ENCODE measurements at regions not wholly inside any gene's neighbourhood (a gene's known extent, or its start where the extent isn't known, plus 50 kb on each side); places are given as distances from the start of the nearest gene placed in this dataset.

GRCh38 chr7:116355424-116355765, 144.1 kb upstream of the CAV2 start:
- Histone ChIP-seq H3K9me3 (no peaks in the 10 kb centered on the region), H3K27ac (peak overlapping the region; percentile 52 to 75 (median 64)), H3K4me3 (peak overlapping the region in 3 of 4 donors; percentile 12 to 17 (median 15)), H3K27me3 (no peaks in the 10 kb centered on the region), H3K36me3 (no peaks in the 10 kb centered on the region), H3K4me1 (peaks cover 29 to 48% of the 10 kb centered on the region in 2 donors)
- in situ Hi-C loops (cut with MboI; ENCODE audit: low sequenced_read_pairs in 4 of 4) (no loop called here), intact Hi-C loops (cut with DNase I; ENCODE audit: low total_unique reads) (no loop called here)
- DNase-seq (no peak), ATAC-seq (no peak)
- no peak for TF ChIP-seq POLR2A (IDR thresholded peaks at IDR 0.05)
- TF ChIP-seq CTCF (IDR thresholded peaks at IDR 0.05 in 4 of 5, conservative IDR thresholded peaks at IDR 0.05 in 1 of 5) = no peak

DNA sequence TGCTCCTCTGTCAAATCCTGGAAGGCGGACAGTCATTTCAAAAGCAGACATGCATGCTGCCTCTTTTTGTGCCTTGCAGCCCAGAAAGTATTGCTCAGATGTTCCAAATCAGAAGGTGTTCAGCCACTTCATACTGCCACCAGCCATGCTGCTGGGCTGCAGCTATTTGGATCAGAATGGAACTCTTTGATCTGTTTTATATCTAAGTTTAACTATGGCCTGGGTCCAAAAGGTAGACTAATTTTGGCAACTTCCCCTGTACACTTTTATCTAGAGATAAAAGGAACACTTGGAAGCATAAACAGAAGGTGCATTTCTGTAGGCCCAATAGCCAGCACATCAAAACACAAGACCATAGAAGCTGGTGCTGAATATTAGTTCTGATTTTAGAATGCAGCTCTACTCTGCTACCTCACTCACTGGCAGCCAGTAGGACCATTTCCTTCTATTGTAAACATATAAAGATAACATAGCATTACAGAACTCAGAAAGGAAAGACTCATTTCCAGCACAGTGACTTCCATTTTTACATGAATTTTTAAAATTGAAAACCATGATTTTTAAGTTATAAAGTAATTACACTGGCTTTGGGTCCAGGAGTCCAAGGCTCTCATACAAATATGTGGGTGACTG, 143.1 kb upstream of the CAV2 start:
- peak overlapping the region in 3 of 4 donors; percentile 52 to 75 (median 69) for H3K27ac ChIP-seq
- intact Hi-C loops (cut with DNase I; ENCODE audit: low total_unique reads) = no loop called here
- H3K27me3 ChIP-seq = no peaks in the 10 kb centered on the region
- ATAC-seq = no peak
- H3K4me1 ChIP-seq = peaks cover 29 to 48% of the 10 kb centered on the region in 2 donors
- no peak for TF ChIP-seq CTCF (IDR thresholded peaks at IDR 0.05 in 4 of 5, conservative IDR thresholded peaks at IDR 0.05 in 1 of 5)
- TF ChIP-seq POLR2A (IDR thresholded peaks at IDR 0.05) = no peak
- H3K9me3 ChIP-seq = no peaks in the 10 kb centered on the region
- no peaks in the 10 kb centered on the region for H3K36me3 ChIP-seq
- no peak overlapping the region for H3K4me3 ChIP-seq
- in situ Hi-C loops (cut with MboI; ENCODE audit: low sequenced_read_pairs in 4 of 4) = no loop called here
- DNase-seq = no peak

GRCh38 chr7:116356979-116357378, 142.6 kb upstream of the CAV2 start:
- Histone ChIP-seq H3K36me3 (no peaks in the 10 kb centered on the region), H3K27me3 (no peaks in the 10 kb centered on the region), H3K27ac (peak overlapping the region in 3 of 4 donors; percentile 48 to 75 (median 69)), H3K4me3 (no peak overlapping the region), H3K9me3 (no peaks in the 10 kb centered on the region), H3K4me1 (peaks cover 29 to 48% of the 10 kb centered on the region in 2 donors)
- intact Hi-C loops (cut with DNase I; ENCODE audit: low total_unique reads) = no loop called here
- TF ChIP-seq POLR2A (IDR thresholded peaks at IDR 0.05) = no peak
- TF ChIP-seq CTCF (IDR thresholded peaks at IDR 0.05 in 4 of 5, conservative IDR thresholded peaks at IDR 0.05 in 1 of 5) = no peak
- no peak for ATAC-seq
- in situ Hi-C loops (cut with MboI; ENCODE audit: low sequenced_read_pairs in 4 of 4) = no loop called here
- DNase-seq = no peak

DNA sequence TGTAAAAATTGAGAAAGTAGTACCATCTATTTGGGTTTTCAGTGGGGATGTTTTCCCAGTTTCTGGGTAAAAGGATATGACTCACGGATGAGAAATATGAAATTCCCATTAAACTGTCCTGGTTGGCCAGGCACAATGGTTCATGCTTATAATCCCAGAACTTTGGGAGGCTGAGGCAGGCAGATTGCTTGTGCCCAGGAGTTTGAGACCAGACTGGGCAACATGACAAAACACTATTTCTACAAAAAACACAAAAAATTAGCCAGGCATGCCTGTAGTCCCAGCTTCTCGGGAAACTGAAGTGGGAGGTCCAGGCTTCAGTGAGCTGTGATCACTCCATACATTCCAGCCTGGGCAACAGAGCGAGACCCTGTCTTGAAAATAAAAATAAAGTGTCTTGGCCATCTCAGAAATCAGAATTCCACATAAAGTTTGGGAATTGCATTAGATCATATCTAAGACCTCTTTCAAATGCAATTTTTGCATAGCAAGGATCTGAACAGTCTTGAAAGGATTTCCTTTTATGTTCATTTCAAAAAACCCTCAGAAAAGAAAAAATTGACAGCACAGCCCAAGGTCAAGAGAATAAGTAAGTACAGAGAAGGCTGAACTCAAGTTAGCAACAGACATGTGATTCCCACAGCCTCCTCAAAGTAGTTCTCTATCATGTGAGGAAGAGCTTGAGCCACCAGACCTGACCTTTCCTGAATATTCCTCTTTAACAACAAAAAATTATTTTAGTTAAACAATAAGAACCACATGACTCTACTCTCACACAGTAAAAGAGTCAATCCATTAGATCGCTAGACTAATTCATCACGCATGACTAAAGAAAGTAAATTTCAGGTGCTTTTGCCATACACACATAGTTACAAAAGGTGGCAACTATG, 141.5 kb upstream of the CAV2 start:
- in situ Hi-C loops (cut with MboI; ENCODE audit: low sequenced_read_pairs in 4 of 4) (no loop called here), intact Hi-C loops (cut with DNase I; ENCODE audit: low total_unique reads) (no loop called here)
- Histone ChIP-seq H3K4me3 (no peak overlapping the region), H3K27ac (peak overlapping the region; percentile 22 to 75 (median 58)), H3K4me1 (peaks cover 29 to 48% of the 10 kb centered on the region in 2 donors), H3K27me3 (no peaks in the 10 kb centered on the region), H3K36me3 (no peaks in the 10 kb centered on the region), H3K9me3 (no peaks in the 10 kb centered on the region)
- ATAC-seq (no peak), DNase-seq (no peak)
- TF ChIP-seq POLR2A (IDR thresholded peaks at IDR 0.05) (no peak), CTCF (IDR thresholded peaks at IDR 0.05 in 4 of 5, conservative IDR thresholded peaks at IDR 0.05 in 1 of 5) (no peak)

Measured in gastrocnemius medialis (tissue), 4 donors.